Epidermal melanocyte (primary cell): ENCODE measurements at regions not wholly inside any gene's neighbourhood (a gene's known extent, or its start where the extent isn't known, plus 50 kb on each side); places are given as distances from the start of the nearest gene placed in this dataset.
"Not testable (repeated sequence)": the region's sequence is repeated elsewhere in the genome, so short reads cannot be mapped to it uniquely, and the experiment has no call there.

Experiments used
- DNase-seq: peaks from one replicate; pipeline ENCODE4 v3.0.0; 2011; ENCODE audit warnings: low spot score; ENCODE audit not compliant: insufficient read length

DNA sequence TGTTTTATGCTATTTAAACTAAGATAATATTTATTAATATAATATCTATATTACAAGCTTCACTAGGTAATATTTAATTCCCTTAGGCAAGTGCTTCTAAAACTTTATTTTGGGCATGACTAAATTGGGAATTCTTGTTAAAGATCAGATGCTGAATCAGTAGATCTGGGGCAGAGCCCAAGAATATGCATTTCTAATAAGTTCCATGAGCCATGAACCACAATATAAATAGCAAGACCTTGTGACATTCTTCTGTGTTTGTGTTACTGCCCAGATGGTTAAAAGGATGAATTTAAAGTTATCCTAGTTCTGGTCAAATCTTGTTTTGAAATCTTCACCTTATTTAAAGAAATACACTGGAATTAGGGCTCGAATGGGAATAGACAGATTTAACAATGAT, 258.4 kb upstream of the CACNA2D1 start:
- no peak for DNase-seq

DNA sequence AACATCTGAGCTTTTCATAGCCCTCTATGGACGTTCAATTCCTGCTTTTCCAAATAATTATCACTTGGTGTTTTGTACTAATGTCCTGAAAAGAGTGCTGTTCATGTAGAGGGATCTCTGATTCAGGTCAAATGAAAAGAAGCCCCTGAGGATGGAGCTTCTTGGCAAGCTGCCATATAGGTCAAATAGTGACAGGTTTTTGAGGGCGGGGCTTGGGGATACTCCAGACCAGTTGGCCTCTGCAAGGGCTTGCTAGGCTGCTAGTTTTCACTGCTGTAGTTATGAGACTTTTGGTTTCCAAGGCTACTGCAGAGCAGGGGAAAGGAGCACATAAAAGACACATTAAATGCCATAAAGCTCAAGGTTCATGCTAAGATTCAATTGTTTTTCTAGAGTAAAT, 257.2 kb upstream of the CACNA2D1 start:
- no peak for DNase-seq

DNA sequence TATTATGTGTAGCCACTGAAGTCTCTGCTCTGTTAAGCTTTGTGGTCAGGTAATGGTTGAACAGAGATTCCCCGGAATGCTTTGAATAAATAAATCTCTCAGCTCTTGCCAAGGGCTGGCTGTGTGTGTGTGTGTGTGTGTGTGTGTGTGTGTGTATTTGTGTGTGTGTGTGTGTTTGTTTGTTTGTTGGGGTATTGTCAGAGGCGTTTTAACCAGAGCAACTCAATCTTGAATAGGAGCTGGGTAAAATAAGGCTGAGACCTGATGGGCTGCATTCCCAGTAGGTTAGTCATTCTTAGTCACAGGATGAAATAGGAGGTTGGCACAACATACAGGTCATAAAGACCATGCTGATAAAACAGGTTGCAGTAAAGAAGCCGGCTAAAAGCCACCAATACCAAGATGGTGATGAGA, 256.2 kb upstream of the CACNA2D1 start:
- DNase-seq, result no peak

DNA sequence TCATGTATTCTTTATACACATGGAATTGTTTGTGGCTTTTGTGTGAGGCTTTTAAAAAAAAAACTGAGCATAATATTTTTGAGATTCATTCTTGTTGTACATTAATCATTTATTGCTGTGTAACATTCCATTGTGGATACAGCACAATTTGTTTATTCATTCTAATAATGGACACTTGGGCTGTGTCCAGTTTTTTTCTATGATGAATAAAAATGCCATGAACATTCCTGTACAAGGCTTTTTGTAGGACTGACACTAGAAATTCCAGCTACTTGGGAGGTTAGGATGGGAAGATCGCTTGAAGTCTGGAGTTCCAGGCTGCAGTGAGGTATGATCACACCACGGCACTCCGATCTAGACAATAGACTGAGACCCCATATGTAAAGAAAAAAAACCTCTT, 254.3 kb upstream of the CACNA2D1 start:
- no peak for DNase-seq

DNA sequence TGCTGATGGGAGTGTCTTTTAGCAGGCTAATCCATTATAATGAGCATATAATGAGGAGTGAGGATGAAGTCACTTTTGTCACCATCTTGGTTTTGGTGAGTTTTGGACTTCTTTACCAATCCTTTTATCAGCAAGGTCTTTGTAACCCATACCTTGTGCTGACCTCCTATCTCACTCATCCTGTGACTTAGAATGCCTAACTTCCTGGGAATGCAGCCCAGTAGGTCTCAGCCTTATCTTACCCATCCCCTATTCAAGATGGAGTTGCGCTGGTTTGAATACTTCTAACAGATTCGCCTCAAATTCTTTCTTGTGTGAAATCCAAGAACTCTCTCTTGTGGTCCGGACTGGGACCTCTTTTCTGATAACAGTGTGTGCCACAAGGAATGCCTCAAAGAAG, 253.1 kb upstream of the CACNA2D1 start:
- no peak for DNase-seq

DNA sequence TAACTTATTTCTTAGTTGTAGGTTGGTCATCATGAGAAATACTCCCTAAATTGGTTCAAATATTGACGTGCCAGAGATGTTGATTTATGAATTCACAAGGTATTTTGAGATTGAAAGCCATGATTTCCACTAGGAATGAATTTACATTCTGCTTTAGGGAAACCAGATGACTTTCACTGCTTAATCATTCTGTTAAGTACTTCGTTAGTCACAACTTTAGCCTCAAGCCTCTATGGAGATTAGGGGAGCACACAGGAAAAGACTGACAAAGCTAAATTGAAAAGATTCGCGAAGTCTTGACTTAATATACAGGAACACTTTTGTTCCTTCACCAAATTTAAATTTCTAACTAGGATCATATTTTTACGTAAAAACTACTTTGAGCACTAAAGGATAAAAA, 250.4 kb upstream of the CACNA2D1 start:
- DNase-seq, result no peak

DNA sequence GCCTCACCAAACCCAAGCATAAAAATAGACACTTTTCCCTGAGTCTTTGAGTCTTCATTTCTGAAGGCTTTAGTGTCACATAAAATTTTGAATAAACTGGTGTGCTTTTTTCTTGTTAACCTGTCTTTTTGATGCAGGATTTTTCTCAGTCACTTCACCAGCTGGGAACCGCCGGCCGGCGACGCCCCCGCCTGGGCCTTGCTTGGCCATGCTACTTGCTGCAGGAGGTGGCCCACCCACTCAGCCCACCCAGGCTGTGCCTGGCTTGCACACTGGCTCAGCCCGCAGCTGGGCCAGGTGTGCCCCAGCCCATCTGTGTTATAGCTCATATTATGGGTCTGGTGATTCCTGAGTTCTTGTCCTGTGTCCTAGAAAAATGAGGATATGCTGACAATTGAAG, 247.4 kb upstream of the CACNA2D1 start:
- no peak for DNase-seq

DNA sequence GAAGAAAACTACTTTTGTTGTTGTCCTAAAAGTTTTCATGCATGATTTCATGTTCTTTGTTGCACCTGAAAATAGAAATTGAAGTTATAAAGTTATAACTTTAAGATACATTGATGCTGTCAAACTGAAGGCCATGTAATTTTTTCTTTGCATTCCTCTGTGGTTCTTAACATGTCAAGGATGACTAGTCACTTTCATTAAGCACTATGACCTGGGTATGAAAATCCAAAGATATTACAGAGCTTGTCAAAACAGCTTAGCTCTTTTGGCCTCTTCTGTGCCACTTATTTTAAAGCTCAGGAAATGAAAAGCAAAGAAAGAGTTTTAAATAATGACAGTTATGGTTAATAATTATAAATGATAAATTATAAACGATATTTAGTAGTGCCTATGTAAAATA, 241.6 kb upstream of the CACNA2D1 start:
- DNase-seq, result no peak

DNA sequence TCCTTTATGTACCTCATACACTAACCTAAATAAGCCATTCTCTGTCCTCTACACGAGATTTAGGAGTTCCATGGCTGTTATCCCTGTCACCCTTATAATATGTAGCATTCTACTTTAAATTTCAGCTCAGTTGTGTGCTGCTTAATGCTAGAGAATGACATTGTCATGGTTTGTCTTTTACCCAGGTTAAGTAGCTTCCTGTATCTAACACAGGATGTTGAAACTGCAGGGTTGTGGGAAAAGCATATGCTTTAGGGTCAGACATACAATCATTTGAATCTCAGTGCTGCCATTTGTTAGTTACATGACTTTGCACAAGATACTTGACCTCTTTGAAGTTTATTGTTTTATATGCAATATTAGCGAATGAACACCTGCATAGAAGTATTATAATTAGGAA, 235.1 kb upstream of the CACNA2D1 start:
- DNase-seq, result no peak

DNA sequence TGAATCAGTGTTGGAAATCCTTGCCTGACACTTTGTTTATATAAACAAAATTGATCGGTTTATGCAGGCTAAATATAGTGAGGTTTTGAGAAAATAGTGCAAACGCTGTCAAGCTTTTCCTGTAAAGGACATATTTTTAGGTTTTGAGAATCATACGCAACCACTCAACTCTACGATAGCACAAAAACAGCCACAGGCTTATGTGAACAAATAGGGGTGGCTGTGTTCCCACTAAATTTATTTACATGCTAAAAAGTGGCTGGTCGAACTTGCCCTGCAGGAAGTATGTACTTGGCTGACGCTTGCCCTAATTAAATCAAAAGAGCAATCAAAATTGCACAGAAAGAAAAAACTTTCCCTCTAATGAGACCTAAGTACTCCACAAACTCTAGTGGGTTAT, 234.7 kb upstream of the CACNA2D1 start:
- no peak for DNase-seq

DNA sequence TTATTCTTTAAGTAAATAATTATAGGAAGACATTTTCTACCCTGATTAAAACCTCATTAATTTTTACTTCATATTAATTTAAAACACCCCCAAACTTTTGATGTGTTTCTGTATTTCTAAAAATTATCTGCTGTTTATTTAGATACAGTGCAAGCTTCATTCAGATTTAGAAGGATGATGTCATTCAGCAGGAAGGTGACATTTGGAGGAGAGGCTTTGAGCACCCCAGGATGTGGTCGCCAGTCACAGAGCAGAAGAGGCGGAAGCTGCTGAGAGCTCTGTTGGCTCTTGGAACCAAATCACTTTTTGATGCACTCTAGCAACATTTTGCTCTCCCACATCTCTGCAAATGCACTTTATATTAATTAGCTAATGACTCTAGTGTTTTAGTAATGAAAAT, 233.9 kb upstream of the CACNA2D1 start:
- DNase-seq, result no peak

DNA sequence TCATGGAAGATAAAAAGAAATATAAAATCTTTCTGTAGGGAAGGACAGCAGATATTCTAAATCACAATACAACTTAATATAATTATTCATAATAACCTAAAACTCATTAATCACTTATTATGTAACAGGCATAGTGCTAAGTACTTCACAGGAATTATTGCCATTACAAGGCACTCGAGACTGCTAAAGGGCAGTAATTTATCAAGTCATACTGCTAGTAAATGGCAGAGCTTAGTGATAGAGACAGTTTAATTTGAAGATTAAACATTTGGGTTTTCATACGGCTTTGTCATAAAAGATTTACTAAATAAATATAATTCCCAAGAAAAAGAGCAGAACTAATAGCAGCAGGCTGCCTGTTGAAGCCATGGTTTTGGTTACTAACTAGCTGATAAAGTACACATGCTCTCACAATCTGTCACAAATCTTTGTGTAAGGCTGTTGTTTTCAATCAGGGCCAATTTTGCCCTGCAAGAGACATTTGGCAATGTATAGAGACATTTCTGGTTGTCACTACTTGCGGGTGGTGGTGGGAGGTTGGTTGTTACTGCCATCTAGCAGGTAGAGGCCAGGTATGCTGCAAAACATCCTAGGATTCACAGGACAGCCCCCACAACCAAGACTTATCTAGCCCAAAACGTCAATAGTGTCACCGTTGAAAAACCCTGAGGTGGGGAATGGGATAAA, 233.3 kb upstream of the CACNA2D1 start:
- DNase-seq, result no peak

DNA sequence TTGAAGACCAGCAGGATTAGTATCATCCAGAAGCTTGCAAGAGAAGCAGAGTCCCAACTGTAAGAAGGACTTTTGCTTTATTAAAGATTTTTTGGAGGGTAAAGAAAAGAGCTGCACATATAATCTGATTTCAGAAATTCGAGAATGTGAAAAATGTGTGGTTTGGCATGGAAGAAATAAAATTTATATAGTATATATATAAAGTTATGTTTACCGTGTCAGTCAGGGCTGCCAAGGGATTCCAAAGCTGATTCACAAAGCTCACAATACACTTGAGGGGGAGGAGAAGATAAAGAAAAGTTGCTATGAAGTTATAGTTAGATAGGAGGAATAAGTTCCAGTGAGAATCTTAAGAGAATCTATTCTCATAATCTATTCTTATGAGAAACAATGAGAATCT, 231.8 kb upstream of the CACNA2D1 start:
- no peak for DNase-seq

DNA sequence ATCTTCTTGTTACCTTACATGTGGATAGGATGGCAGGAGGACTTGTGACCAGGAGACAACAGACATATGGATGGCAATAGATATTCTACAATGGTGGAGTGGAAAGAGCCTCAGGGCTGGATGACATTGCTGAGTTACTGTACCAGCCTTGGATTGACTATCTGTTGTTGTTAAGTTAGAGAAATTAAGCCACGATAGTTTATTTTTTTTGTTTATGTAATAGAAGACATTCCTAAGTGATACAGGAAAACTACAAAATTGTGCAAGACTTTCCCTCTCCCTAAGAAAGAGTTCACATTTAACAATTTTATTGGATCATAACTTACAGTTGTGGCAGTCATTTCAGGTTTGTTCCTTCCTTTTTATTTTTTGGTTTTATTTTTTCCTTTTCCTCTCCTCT, 230.7 kb upstream of the CACNA2D1 start:
- DNase-seq, result no peak

DNA sequence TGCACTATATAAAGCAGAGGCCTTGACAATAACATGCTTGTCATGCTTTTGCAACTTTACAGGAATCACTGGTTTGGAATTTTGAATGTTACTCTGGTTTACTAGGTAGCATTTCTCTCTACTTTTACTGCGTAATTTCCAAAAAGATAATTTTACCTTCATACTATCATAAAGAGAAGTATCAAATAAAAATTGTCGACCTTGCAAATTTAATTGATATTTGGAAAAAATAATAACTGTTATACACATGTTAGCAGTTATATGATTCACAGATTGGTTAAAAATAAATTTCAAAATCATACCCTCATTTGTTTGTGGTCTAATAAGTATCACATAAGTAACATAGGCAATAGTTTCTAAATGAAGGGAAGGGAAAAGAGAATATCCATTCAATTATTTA, 228.5 kb upstream of the CACNA2D1 start:
- no peak for DNase-seq

DNA sequence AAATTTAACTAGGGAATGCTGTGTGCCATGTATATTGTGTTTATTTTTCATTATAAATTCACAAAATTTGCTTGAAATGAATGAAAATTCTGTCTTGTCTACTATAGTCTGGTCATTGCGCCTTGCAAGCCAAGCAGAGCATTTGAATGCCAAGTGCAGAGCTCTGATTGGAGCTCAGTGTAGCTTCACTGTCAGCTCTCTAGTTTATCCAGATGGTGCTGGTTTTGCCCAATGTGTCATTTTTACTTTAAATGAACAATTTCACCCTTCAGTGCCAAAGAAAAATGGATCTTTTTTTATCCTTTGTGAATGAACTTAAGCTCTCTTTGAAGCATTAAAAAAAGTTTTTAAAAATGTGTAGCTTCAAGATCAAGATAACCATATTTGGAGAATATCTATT, 225.6 kb upstream of the CACNA2D1 start:
- no peak for DNase-seq

DNA sequence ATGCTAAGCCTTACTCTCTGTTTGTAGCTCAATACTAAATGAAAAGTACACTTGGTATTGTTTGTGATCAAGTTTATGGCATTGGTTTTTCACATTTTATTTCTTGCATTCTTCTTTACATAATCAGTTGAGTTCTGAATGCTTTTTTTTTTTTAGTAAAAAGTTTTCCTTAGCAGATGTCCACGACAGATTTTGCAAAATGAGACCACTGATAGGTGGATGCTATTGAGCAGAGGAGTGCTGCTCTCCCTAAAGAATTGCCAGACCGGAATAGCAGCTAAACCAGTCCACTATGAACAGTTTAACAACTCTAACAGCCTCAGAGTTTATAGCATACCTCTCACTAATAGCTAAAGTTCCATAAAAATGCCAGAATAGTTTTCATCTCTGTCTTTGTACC, 225.1 kb upstream of the CACNA2D1 start:
- DNase-seq, result no peak

DNA sequence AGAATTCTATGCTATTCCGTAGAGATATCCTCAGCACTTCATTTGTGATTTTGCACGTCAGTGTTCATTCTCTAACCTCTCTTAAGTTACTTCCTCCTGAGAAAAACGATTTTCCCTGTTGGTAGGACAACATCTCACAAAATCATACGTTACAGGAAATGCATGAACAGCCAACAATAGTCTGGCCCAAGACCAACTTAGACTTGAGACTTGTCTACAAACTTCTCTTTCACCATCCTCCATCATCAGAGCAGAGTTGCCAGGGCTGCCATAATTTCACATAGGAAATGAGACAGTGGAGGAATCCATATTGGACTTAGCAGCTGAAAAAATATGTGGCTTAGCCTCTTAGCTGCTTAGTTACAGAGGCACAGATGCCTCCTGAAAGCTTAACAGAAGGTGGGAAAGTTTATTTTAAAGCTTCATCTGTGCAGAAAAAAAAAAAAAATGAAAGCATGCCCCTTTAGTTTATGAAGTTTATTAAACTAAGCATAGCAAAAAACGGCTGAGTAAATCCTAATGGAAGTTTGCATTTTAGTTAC, 222.5 kb upstream of the CACNA2D1 start:
- no peak for DNase-seq

DNA sequence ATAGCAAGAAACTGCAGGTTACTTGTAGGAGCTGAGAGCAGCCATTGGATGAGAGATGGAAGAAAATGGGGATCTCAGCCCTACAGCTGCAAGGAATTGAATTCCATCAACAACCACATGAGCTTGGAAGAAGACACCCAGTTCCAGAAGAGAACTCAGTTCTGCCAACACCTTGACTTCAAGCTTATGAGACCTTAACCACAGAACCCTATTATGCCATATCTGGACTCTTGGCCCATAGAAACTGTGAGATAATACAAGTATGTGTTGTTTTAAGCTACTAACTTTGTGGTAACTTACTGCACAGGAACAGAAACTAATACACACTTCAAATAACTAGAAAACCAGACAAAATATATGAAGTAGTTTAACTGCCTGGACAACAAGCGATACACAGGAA, 212.4 kb upstream of the CACNA2D1 start:
- DNase-seq, result no peak

DNA sequence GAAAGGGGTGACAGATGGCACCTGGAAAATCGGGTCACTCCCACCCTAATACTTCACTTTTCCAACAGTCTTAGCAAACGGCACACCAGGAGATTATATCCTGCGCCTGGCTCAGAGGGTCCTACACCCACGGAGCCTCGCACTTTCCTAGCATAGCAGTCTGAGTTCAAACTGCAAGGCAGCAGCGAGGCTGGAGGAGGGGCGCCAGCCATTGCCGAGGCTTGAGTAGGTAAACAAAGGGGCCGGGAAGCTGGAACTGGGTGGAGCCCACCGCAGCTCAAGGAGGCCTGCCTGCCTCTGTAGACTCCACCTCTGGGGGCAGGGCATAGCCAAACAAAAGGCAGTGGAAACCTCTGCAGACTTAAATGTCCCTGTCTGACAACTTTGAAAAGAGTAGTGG, 206.5 kb upstream of the CACNA2D1 start:
- not testable (repeated sequence) for DNase-seq

DNA sequence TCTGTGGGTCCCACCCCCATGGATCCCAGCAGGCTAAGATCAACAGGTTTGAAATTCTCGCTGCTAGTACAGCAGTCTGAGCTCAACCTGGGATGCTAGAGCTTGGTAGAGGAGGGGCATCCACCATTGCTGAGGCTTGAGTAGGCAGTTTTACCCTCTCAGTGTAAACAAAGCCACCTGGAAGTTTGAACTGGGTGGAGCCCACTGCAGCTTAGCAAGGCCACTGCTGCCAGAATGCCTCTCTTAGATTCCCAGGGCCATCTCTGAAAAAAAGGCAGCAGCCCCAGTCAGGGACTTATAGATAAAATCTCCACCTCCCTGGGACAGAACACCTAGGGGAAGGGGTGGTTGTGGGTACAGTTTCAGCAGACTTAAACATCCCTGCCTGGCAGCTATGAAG, 190.0 kb upstream of the CACNA2D1 start:
- no peak for DNase-seq

DNA sequence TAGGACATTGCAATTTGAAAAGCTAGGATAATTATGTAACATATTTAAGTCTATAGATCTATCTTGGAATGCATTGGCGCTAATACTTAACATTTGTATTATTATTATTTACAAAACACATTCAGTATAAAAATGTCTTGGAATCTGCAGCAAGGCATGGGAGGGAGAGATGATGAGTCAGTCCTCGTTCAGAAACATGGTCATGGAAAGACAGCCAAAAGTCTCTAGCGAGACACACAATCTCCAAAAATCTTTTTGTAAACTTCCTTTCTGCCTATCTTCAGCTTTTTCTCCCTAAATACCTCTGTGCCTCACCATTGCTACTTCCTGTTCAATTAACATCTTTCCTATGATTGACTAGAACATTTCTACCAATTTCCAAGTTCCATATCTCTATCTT, 188.4 kb upstream of the CACNA2D1 start:
- DNase-seq, result no peak

DNA sequence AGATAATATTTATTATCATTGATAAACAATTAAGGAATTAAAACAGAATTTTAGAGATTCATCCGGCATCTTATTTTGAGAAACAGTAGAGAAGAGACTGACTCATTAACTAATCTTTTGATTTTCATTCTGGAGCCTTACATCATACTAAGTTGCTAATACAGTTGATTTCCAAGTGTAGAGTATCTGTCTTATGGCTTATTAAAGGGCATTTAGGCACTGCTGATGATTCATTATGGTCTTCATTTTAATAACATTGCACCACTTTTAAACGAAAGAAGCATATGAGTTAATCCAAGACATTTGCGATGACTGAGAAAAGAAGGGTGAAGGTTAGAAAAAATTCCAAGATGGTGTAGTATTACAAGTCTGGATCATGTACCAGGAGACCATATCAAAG, 186.0 kb upstream of the CACNA2D1 start:
- no peak for DNase-seq

DNA sequence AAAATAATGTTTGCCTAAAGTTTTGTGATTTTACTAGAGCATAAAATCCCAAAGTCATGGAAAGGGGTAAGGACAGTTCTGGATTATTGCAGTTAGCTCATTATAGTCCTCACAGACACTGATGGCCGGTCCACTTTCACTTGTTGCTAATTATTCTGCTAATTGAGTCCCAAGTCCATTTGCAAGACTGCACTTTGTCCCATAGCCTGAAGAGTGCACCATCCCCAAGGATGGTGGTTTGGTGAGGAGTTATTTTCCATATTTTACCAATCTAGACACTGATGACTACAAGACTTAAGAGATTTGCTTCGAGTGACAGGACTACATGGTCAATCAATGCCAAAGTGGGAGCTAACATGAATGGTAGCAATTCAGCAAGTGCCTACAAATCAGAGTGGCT, 181.8 kb upstream of the CACNA2D1 start:
- DNase-seq, result no peak
